GM19023 (cell line): ENCODE measurements at regions not wholly inside any gene's neighbourhood (a gene's known extent, or its start where the extent isn't known, plus 50 kb on each side); places are given as distances from the start of the nearest gene placed in this dataset.

Experiments used
- ATAC-seq: cut with Tn5 transposase; IDR thresholded peaks from one replicate; pipeline ENCODE4 v1.9.1; 2021; ENCODE audit warnings: mild to moderate bottlenecking, moderate library complexity; ENCODE audit not compliant: unreplicated experiment

DNA sequence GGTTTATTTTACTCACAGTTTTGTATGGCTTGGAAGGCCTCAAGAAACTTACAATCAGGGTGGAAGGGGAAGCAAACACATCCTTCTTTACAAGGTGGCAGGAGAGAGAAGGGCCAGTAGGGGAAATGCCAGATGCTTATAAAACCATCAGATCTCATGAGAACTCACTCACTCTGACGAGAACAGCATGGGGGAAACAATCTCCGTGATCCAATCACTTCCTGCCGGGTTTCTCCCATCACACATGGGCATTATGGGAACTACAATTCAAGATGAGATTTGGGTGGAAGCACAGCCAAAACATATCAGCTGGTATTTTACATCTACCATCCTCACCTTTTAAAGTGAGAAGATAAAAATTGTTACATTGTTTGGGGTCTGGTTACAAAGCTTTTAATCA, 427.9 kb upstream of the CDH7 start:
- no peak for ATAC-seq

DNA sequence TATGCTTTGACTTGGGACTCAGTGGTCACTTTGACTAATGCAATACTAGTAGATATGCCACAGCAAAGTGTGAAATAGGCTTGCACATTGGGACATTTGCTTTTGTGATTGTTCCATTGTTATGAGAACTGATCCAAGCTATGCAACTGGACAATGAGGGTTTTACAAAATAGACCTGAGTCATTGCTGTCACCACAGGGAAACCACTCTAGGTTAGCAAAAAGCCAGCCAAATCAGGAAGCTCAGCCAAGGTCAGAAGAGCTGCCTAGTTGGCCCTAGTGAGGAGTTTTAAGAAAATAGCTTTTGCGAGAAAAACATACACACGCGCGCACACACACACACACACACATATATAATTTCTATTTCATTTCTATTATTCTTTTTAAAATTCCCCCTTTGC, 452.4 kb upstream of the CDH7 start:
- ATAC-seq, result no peak

DNA sequence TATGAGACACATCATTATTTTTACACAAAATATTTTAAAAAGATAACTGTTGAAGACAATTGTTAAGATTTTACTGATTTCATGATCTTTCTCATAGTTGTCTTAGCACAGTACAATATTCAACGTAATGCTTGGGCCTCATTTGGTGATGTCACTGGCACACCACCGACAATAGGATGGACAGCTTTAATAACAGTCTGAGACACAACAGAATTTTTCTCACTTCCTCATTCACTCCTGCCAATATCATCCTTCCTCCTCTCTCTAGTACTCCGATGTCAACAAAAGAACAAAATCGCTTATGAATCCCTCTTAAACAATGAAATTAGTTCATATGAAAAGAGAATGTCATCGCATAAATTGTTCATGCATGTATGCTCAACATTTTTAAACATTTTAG, 461.9 kb upstream of the CDH7 start:
- no peak for ATAC-seq

DNA sequence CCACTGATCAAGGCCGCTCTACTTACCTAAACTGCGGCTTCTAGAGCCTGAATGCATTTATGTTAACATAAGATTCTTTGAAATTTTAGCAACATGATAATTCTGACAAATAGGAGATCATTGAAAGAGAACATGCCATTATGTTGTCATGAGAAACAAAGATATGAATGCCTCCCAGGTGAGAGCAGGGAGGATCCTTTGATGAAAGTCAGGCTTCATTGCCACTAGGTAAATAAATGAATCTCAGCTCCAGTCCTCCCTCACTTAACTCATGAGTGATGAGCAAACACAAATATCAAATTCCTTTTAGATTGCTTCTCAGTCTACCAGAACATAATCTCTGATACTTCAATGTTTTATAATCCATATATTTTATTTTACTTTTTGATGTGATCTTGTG, 463.2 kb upstream of the CDH7 start:
- no peak for ATAC-seq

DNA sequence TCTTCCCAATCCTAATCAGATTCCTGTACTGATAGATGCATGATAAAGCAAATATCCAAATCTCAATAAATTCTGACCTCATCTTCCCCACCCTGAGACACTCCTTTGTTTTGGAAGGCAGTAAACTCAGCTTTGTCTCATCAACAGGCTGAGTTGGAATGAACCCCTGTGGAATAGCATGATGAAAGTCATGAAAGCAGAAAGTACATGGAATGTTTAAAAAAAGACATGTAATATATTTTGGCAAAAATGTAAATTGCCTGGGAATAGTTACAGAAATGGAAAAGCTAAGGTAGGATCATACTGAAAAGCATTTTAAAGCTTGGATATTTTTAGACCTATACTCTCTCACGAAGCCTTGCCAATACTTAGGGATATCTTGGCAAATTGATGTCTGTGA, 468.7 kb upstream of the CDH7 start:
- ATAC-seq, result no peak

DNA sequence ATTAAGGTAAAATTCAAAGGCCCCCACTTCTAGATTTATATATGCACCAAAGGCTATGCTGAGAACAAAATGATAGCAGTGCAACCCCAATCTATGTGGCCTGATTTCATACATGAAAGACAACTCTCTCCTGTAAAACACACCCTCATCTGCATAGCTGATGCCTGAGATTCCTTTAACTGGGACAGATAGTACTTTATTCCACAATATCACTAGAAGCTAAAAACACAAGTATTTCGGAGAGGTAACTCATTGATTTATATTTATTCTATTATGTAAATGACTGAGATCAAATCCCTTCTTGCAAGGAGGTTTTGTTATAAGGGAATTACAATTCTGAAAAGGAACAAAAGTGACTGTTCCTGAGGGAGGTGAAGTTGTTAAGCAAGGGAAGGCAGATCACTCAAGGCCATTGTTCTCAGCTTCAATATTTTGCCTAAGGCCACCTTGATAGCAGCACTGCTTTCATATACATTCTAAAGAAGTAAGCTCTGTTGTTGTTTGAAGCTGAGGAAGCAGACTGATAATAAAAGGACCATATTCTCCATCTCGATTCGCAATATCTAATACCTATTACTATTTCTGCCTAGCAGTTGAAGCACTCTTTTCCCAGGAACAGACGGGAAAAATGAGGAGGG, 471.0 kb upstream of the CDH7 start:
- ATAC-seq, result no peak

DNA sequence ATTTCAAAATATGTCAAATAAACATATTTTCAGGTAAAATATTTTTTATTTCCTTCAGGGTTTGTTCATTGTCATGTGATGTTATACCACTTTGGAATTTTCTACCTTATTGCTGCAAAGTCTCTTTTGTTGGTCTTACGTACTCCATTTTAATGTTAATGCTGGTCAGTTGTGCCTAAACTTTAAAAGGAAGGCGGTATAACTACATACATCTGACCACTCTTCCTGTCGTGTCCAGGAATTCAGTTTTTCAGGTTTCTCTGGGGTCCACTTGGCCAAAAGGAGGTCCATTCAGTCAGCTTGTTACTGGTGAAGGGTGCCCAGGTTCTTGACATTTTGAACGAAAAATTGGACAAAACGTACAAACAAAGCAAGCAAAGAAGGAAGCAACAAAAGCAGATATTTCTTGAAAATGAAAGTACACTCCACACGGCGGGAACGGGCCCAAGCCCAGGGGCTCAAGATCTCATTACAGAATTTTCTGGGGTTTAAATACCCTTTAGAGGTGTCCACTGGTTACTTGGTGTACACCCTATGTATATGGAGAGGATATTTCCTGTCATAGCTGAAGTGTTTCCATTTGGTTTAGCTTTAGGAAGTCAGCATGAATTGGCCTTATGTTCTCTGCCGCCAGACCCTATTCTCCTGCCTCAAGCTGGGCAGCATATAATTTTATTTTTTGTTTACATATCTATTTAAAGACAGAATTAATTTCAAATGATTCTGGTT, 471.7 kb upstream of the CDH7 start:
- no peak for ATAC-seq

DNA sequence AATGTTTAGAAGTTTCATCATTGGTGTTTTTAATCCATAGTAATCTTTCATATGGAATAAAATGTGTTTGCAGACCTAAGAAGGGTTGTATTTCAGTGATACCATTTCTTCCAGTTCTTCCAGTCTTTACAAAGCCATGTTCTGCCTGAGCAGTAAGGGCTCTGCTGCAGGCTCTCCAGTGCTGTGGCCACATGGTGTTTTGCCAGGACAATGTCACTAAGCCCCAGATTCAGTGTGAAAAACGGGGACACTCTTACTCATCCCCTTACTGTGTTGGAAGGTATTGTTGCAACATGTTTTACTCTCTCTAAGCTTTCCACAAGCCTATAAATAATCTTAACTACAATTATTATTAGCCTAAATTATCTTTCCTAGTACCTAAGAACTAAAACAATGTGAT, 481.4 kb upstream of the CDH7 start:
- no peak for ATAC-seq

DNA sequence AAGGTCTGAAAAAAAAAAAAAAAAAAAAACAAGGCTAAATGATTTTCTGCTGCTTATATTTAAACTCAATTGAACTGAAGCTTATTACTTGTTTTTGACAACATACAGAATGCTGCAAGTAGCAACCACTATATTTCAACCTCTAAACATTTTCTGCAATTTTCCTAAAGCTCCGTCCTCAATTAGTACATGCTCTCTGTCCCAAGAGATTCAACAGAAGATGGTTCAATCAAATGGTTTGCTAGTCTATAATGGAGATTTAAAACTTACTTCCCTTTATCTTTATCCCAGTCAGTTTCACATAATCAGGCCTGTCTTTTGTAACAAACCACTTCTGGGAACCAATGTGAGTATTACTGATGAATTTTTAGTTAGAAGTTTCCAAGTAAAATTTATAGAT, 485.1 kb upstream of the CDH7 start:
- ATAC-seq, result no peak

DNA sequence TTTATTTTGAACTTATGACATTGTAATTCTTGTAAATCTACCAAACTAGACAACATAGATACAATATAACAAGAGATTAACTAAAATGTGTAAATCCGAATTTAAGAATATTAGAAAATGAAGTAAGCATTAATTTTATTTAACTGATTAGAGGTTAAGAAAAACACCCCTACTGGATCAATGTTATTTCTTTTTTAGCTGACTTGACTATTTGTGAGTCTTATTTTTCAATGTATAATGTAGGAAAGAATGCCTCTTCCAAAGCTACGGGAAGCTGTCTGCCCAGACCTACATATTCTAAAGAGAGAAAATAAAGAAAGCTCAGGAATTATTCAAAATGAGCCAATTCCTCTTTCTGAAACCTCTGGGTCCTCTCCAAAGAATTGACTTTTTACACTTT, 490.8 kb upstream of the CDH7 start:
- no peak for ATAC-seq

DNA sequence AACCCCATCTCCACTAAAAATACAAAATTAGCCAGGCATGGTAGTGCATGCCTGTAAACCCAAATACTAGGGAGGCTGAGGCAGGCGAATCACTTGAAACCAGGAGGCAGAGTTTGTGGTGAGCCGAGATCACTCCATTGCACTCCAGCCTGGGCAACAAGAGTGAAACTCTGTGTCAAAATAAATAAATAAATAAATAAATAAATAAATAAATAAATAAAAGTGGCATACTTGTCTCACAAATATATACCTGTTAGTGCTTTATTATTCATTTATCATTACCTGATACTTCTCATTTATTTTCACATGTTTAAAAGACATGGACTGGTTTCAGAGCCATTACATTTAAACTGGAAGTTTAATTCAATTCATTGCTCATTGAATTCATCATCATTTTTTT, 491.4 kb upstream of the CDH7 start:
- ATAC-seq, result no peak

DNA sequence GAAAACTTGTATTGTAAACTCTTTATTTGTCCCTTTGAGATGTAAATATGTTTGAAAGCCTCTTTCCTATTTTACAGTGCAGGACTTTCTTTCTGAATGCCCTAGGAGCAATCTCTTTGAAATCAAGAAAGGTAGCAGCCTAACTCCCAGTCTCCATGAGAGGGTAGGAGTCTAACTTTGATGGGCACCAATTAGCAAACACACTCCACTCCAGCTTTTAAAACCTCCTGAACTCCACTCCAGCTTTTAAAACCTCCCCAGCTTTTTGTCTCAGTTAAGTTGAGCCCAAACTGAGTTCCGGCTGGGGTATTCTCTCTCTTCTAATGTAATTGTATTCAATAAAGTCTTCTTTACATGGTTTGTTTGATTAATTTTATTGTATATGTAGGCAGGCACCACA, 493.7 kb upstream of the CDH7 start:
- no peak for ATAC-seq

DNA sequence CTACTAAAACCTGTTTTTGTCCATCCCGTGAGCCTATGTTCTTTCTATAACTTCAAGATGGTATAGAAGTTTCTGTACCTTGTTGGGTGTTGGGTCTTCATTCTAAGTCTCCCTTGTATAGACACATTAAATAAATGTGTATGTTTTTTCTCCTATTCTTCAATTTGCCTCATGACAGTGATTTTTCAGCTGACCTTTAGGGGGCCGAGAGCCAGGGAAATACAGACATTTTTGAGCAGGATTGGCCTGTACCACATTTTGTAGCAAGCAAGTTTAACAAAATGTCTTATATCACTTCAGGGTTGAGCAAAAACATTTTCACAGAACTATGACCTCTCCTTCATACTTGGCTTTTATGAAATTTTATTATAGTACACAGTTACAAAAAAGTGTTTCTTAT, 495.4 kb upstream of the CDH7 start:
- no peak for ATAC-seq

DNA sequence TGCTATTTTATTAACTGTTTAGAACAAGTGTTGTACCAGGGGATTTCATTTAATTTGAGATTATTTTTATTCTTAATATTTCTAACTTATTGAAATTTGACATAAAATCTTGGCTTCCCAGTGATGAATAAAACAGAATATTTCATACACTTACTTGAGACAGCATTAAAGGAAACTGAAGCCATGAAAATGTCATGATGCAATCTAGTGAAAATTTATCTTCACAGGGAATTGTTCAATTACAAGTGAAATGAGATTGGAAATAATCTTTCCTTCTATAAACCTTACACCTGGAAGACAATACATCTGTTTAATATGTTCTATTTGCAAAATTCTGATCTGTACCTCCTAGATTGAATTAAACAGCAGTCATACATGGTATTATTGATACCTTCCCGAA, 511.0 kb upstream of the CDH7 start:
- no peak for ATAC-seq

DNA sequence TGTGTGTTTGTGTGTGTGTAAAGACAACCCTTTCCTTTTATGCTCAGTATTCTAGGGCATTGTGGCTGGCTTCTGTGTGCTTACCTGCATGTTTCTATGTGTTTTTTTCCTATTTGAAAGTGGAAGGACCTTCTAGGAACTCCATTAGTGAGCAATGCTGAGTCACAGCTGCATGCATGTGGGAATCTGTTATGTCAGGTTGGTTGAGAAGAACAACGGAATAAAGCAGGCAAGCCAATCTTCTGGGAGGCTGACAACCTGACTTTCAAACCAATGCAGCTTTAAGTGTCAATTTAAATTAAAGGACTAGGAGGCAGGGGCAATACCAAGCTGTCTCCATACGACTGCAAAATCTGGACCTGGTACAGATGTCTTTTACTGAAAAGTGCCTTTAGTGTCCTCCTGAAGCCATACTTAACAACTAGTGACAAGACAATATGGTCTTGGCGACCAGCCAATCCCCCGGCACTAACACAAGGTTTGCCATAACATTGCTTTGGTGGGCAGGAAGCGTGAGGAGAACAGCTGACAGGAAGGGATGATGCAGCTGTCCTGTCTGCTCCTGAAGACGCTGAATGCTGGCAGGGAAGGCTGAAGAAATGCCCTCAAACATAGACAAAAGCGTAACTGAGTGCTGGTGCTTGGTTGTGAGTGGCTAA, 514.7 kb upstream of the CDH7 start:
- no peak for ATAC-seq

DNA sequence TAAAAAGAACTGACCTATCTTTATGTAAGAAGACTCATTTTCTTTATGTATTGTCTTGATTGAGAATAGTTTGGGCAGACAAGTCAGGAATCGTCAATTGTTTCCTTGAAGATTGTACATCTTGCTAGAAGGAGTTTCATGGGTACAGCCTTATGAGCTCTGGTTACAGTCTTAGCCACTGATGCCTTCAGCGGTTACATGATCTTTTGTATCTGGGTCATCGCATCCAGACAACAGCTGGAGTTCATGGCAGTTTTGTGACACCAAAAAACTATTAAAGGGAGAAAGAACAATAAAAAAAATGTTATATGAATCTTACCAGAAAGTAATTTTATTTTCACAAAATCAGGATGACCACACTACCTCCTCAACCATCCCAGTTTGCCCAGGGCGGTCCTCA, 520.5 kb upstream of the CDH7 start:
- ATAC-seq, result no peak

DNA sequence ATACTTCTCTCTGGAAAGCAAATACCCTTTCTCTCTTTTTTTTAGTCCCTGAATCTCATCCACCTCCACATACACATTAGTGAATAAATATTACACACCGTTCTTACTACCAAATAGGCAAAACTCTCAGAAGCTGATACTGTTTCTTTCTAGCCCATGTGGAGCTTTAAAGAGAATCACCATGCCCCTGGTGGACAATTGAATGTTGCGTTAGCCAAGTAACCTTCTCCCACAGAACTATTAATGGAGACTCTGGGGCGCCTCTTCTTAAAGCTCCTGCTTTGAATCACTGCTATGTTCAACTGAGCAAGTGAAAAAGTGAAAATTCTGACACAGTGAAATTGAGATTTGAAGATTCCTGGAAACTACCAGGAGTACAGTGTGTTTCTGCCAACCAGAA, 522.8 kb upstream of the CDH7 start:
- ATAC-seq, result no peak

DNA sequence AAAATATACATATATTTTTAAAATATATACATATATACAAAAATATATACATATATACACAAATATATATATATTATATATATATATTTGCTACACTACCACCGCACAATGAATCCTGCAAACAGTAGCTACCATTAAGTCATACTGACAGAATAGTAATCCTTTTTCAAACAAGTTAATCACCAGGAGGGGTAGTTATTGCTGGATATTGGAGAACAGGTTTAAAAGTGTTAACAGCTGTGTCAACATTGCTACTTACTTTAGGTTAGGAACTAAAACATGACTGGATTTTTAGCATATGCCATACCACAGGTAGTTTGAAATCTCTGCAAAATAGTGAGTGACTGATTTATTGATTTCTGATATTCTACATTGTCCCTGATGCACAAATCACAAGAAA, 529.1 kb upstream of the CDH7 start:
- no peak for ATAC-seq

DNA sequence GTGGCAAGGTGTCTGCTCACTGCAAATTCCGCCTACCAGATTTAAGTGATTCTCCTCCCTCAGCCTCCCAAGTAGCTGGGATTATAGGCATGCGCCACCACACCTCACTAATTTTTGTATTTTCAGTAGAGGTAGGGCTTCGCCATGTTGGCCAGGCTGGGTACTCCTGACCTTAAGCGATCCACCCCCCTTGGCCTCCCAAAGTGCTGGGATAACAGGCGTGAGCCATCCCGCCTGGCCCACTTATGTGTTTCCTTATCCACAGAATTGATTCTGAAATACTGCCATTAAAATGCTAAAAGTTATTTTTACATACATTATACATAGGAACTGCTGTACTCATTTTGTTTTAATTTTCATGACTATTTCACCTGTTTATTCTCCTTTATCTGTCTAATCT, 529.7 kb upstream of the CDH7 start:
- ATAC-seq, result no peak

DNA sequence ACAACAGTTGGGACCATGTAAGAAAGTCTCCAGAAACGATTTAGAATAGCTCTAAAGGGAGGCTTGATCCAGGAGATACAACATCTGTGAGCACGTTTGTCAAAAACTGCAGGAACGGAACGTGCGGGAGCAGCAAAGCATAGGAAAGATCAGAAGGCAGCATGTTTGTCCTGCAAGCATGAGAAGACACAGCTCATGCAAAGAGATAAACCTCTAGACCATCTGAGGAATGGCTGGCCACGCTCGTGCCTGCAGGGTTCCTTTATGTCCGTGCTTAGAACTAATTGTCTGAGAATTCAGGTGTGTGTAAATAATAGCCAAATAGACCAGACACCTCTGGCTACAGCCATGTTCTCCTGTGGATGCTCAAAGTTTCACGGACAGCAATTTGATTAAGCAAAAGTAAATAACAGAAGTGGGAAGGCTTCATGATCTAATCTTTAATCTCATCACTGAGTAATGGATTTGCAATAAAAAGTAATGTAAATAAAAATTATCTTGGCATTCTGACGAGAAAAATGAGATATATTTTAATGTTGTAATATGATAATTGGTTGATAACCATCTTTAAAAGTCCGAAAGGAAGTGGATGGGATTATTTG, 534.8 kb upstream of the CDH7 start:
- no peak for ATAC-seq

DNA sequence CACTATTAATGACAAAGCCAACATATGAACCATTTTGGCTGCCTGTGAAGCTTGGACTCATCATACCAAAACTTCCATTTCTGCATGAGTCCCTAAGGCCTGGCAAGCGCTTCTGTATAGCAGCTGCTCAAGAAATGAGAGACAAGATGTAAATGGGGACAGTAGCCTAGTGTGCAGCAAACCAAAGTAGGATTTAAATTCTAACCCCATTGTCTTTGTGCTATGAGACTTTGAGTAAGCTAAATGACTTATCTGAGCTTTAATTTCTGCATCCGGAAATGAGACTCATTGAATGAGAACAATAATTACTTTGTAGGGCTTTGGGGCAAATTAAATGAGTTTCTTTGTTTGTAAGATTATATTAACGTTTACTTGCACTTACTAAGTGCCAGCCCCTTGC, 536.4 kb upstream of the CDH7 start:
- ATAC-seq, result no peak
